VCaP (cell line): ENCODE measurements at regions not wholly inside any gene's neighbourhood (a gene's known extent, or its start where the extent isn't known, plus 50 kb on each side); places are given as distances from the start of the nearest gene placed in this dataset.

Source experiments
- H3K27ac ChIP-seq: fragments of 450-650 bp; 2 replicates; pipeline ENCODE4 v1.5.1; 2017
- TF ChIP-seq, protein P1 (sequence below): fragments of 450-650 bp; conservative IDR thresholded peaks from 2 replicates; pipeline ENCODE4 v1.5.1; 2017; ENCODE audit warnings: mild to moderate bottlenecking, moderate library complexity

- no peak overlapping the region for H3K27ac ChIP-seq
- TF ChIP-seq, protein P1, sequence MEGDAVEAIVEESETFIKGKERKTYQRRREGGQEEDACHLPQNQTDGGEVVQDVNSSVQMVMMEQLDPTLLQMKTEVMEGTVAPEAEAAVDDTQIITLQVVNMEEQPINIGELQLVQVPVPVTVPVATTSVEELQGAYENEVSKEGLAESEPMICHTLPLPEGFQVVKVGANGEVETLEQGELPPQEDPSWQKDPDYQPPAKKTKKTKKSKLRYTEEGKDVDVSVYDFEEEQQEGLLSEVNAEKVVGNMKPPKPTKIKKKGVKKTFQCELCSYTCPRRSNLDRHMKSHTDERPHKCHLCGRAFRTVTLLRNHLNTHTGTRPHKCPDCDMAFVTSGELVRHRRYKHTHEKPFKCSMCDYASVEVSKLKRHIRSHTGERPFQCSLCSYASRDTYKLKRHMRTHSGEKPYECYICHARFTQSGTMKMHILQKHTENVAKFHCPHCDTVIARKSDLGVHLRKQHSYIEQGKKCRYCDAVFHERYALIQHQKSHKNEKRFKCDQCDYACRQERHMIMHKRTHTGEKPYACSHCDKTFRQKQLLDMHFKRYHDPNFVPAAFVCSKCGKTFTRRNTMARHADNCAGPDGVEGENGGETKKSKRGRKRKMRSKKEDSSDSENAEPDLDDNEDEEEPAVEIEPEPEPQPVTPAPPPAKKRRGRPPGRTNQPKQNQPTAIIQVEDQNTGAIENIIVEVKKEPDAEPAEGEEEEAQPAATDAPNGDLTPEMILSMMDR, result no peak
Observed at GRCh38 chr13:87736849-87737385, 65.7 kb downstream of the SLITRK5 start.

GRCh38 chr13:87754097-87754496, 82.9 kb downstream of the SLITRK5 start:
- TF ChIP-seq, protein P1, result no peak
- no peak overlapping the region for H3K27ac ChIP-seq

DNA sequence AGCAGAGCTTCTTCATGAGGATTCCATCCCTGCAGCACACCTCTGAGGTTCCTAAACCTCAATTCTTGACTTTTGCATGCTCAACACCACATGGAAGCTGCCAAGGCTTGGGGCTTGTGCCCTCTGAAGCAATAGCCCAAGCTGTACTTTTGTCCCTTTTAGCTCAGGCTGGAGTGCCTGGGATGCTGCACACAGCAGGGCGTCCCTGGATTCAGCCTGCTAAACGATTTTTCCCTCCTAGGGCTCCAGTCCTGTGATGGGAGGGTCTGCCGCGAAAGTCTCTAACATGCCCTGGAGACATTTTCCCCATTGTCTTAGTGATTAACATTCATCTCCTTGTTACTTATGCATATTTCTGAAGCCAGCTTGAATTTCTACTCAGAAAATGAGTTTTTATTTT, 98.3 kb downstream of the SLITRK5 start:
- TF ChIP-seq, protein P1, result no peak
- no peak overlapping the region for H3K27ac ChIP-seq

DNA sequence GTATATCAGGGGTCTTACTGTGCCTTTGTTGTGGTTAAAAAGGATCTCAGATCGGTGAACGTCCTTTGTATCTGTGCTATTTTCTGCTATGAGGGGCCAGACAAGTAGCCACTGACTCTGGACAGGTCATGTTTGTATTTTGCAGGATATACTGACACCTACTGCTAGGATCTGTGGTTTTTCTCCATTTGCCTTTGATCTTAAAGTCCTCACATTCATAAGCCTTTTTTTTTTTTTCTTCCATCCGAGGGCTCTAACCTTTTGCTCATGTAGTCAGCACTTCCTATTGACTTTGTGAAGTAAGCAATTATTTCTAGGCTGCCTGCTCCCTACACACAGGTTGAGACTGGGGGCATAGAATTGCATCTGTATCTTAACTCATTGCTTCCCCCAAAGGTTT, 106.2 kb downstream of the SLITRK5 start:
- no peak overlapping the region for H3K27ac ChIP-seq
- TF ChIP-seq, protein P1, result no peak

DNA sequence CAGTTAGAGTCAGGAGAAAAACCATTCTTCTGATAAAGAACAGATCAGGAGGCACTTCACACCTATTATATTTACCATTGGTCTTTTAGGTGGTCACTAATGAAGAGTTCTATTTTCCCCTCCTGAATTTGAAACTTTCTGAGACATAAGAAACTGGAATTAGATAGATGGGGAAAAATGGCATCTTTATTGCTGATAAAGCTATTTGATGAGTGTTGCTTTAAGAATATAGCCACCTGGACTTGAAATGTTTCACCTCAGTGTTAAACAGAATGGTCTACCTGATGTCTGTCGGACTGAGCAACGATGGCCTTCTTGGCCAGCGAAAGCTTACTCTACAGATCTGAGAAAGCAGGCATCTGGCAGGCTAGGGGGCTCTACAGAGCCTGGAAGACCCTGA, 107.0 kb downstream of the SLITRK5 start:
- TF ChIP-seq, protein P1, result no peak
- no peak overlapping the region for H3K27ac ChIP-seq

- no peak overlapping the region for H3K27ac ChIP-seq
- TF ChIP-seq, protein P1, result no peak
Observed at GRCh38 chr13:87779426-87779825, 108.3 kb downstream of the SLITRK5 start.

- TF ChIP-seq, protein P1, result no peak
- no peak overlapping the region for H3K27ac ChIP-seq
Observed at GRCh38 chr13:87783366-87783765, 112.2 kb downstream of the SLITRK5 start.
